ENCODE measurements at regions not wholly inside any gene's neighbourhood (a gene's known extent, or its start where the extent isn't known, plus 50 kb on each side); places are given as distances from the start of the nearest gene placed in this dataset.

GRCh38 chr3:31295150-31295765, 237.5 kb upstream of the STT3B start:
- no peak for TF ChIP-seq CTCF (IDR thresholded peaks at IDR 0.05)
- no peak for TF ChIP-seq POLR2A (IDR thresholded peaks at IDR 0.05)

All from esophagus squamous epithelium (tissue), 4 donors.